Erythroblast (primary cell): ENCODE measurements at regions not wholly inside any gene's neighbourhood (a gene's known extent, or its start where the extent isn't known, plus 50 kb on each side); places are given as distances from the start of the nearest gene placed in this dataset.

Experiments used
- DNase-seq, 2 experiments: peaks; one replicate each; lab custom pipeline; 2025; lab: John Stamatoyannopoulos, UW
- GATA1 ChIP-seq: IDR thresholded peaks from 2 replicates; pipeline ENCODE4 v1.6.1; 2011; ENCODE audit warnings: low read depth, mild to moderate bottlenecking, control low read depth, low read length, moderate library complexity
- POLR2A ChIP-seq: IDR thresholded peaks from 2 replicates; pipeline ENCODE4 v1.6.1; 2011; ENCODE audit warnings: mild to moderate bottlenecking, low read length

- TF ChIP-seq POLR2A, result no peak
- TF ChIP-seq GATA1, result no peak
- peak; percentile 23 to 55 for DNase-seq
These were observed 82.9 kb upstream of the EXOC1L start for GRCh38 chr4:55736605-55737183.

- no peak for TF ChIP-seq POLR2A
- no peak for TF ChIP-seq GATA1
- DNase-seq, result peak; percentile 77 to 80
These were observed 76.9 kb upstream of the EXOC1L start for GRCh38 chr4:55742655-55743202.

GRCh38 chr4:55744369-55744768, 75.2 kb upstream of the EXOC1L start:
- DNase-seq, result no peak
- TF ChIP-seq POLR2A, result no peak
- no peak for TF ChIP-seq GATA1

- TF ChIP-seq POLR2A (no peak), GATA1 (no peak)
- DNase-seq, result no peak
These were observed 74.6 kb upstream of the EXOC1L start for GRCh38 chr4:55745014-55745413.

GRCh38 chr4:55747793-55748192, 71.8 kb upstream of the EXOC1L start:
- no peak for TF ChIP-seq GATA1
- no peak for TF ChIP-seq POLR2A
- DNase-seq, result no peak

- TF ChIP-seq POLR2A (no peak), GATA1 (no peak)
- no peak for DNase-seq
These were observed 69.9 kb upstream of the EXOC1L start for GRCh38 chr4:55749666-55750065.

- no peak for TF ChIP-seq GATA1
- TF ChIP-seq POLR2A, result no peak
- no peak for DNase-seq
These were observed 66.8 kb upstream of the EXOC1L start for GRCh38 chr4:55752810-55753209.

GRCh38 chr4:55753856-55754255, 65.7 kb upstream of the EXOC1L start:
- no peak for TF ChIP-seq GATA1
- no peak for TF ChIP-seq POLR2A
- DNase-seq, result no peak

- DNase-seq, result no peak
- TF ChIP-seq GATA1, result no peak
- no peak for TF ChIP-seq POLR2A
These were observed 64.7 kb upstream of the EXOC1L start for GRCh38 chr4:55754754-55755350.

- no peak for TF ChIP-seq GATA1
- TF ChIP-seq POLR2A, result no peak
- no peak for DNase-seq
These were observed 63.4 kb upstream of the EXOC1L start for GRCh38 chr4:55756208-55756607.

- no peak for TF ChIP-seq POLR2A
- no peak for TF ChIP-seq GATA1
- no peak for DNase-seq
These were observed 62.1 kb upstream of the EXOC1L start for GRCh38 chr4:55757356-55757952.

- no peak for DNase-seq
- no peak for TF ChIP-seq POLR2A
- TF ChIP-seq GATA1, result no peak
These were observed 61.5 kb upstream of the EXOC1L start for GRCh38 chr4:55758066-55758465.

GRCh38 chr4:55758570-55758969, 61.0 kb upstream of the EXOC1L start:
- no peak for DNase-seq
- no peak for TF ChIP-seq GATA1
- no peak for TF ChIP-seq POLR2A

GRCh38 chr4:55762819-55763218, 56.8 kb upstream of the EXOC1L start:
- TF ChIP-seq POLR2A (no peak), GATA1 (no peak)
- no peak for DNase-seq
